DOHH2 (cell line): ENCODE measurements at regions not wholly inside any gene's neighbourhood (a gene's known extent, or its start where the extent isn't known, plus 50 kb on each side); places are given as distances from the start of the nearest gene placed in this dataset.
"Not testable (repeated sequence)": the region's sequence is repeated elsewhere in the genome, so short reads cannot be mapped to it uniquely, and the experiment has no call there.

Experiments used
- H3F3A ChIP-seq: fragments of 200-600 bp; sonication (generic), shearing (Covaris generic); 2 replicates; pipeline ENCODE4 v1.6.0; 2016; ENCODE audit warnings: antibody characterized with exemption, mild to moderate bottlenecking; ENCODE audit not compliant: control insufficient read depth, insufficient read depth
- H3K27ac ChIP-seq: fragments of 200-600 bp; sonication (generic); 2 replicates; pipeline ENCODE4 v1.5.1; 2014; ENCODE audit warnings: low read depth, mild to moderate bottlenecking, low read length, moderate library complexity
- H3K27me3 ChIP-seq: fragments of 200-600 bp; sonication (generic); 2 replicates; pipeline ENCODE4 v1.6.1; 2014; ENCODE audit warnings: mild to moderate bottlenecking, low read length, mixed read lengths; ENCODE audit not compliant: control insufficient read depth
- H3K36me3 ChIP-seq: fragments of 200-600 bp; sonication (generic); 2 replicates; pipeline ENCODE4 v1.6.1; 2014; ENCODE audit warnings: mild to moderate bottlenecking, low read length, moderate library complexity, mixed read lengths; ENCODE audit not compliant: control insufficient read depth
- H3K4me1 ChIP-seq: fragments of 200-600 bp; sonication (generic); 2 replicates; pipeline ENCODE4 v1.6.1; 2014; ENCODE audit warnings: mild to moderate bottlenecking, low read length, mixed read lengths; ENCODE audit not compliant: control insufficient read depth
- H3K4me2 ChIP-seq: fragments of 200-600 bp; sonication (generic); 2 replicates; pipeline ENCODE4 v1.6.0; 2014; ENCODE audit warnings: mild to moderate bottlenecking, low read length, moderate library complexity
- H3K4me3 ChIP-seq: fragments of 200-600 bp; sonication (generic); 2 replicates; pipeline ENCODE4 v1.5.1; 2014; ENCODE audit warnings: mild to moderate bottlenecking, low read length, mixed read lengths
- H3K79me2 ChIP-seq: fragments of 200-600 bp; sonication (generic); 2 replicates; pipeline ENCODE4 v1.6.1; 2014; ENCODE audit warnings: mild to moderate bottlenecking, low read length, mixed read lengths; ENCODE audit not compliant: control insufficient read depth
- H3K9me2 ChIP-seq: fragments of 200-600 bp; sonication (generic); replicated peaks from 2 replicates; pipeline ENCODE4 v1.6.1; 2014; ENCODE audit warnings: mild to moderate bottlenecking, low read length, mixed read lengths; ENCODE audit not compliant: control insufficient read depth
- H3K9me3 ChIP-seq: fragments of 200-600 bp; sonication (generic); 2 replicates; pipeline ENCODE4 v1.6.1; 2014; ENCODE audit warnings: antibody characterized with exemption, low read length, mixed read lengths; ENCODE audit not compliant: control insufficient read depth, insufficient read depth
- H4K20me1 ChIP-seq: fragments of 200-600 bp; sonication (generic); 2 replicates; pipeline ENCODE4 v1.6.0; 2014; ENCODE audit warnings: low read depth, mild to moderate bottlenecking, antibody characterized with exemption, low read length, moderate library complexity; ENCODE audit not compliant: control insufficient read depth, insufficient read depth
- EZH2phosphoT487 ChIP-seq: fragments of 200-600 bp; sonication (generic); IDR thresholded peaks from 2 replicates; pipeline ENCODE4 v1.6.1; 2017; ENCODE audit warnings: borderline replicate concordance, mild to moderate bottlenecking, antibody characterized with exemption, low read length, moderate library complexity, mixed read lengths
- TF ChIP-seq, protein P1 (sequence below): fragments of 200-600 bp; sonication (generic); IDR thresholded peaks from one replicate; pipeline ENCODE4 v1.5.1; 2014; ENCODE audit warnings: antibody characterized with exemption, mild to moderate bottlenecking, low read depth, low read length; ENCODE audit not compliant: poor library complexity, severe bottlenecking

DNA sequence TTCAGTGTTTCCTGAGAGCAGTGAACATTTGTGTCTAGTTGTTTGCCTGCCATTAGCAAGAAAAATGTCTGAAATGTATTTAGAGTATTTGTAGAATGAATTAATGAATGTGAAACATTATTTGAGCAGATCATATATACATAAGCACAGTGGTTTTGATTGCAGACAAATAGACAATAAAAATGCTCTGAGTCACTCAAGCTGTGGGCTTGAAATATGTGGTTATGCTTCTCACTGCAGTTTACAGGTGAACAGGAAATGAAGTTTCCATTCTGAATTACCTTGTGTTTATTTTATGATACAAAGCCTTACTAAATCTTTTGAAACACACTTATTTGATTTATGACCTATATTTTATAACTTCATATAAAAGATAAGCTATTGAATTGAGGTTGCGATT, 827.7 kb downstream of the TMTC2 start:
- no peaks in the 10 kb centered on the region for H3K4me1 ChIP-seq
- H3F3A ChIP-seq, result no peaks in the 10 kb centered on the region
- H4K20me1 ChIP-seq, result no peaks in the 10 kb centered on the region
- no peak for TF ChIP-seq EZH2phosphoT487
- TF ChIP-seq, protein P1, sequence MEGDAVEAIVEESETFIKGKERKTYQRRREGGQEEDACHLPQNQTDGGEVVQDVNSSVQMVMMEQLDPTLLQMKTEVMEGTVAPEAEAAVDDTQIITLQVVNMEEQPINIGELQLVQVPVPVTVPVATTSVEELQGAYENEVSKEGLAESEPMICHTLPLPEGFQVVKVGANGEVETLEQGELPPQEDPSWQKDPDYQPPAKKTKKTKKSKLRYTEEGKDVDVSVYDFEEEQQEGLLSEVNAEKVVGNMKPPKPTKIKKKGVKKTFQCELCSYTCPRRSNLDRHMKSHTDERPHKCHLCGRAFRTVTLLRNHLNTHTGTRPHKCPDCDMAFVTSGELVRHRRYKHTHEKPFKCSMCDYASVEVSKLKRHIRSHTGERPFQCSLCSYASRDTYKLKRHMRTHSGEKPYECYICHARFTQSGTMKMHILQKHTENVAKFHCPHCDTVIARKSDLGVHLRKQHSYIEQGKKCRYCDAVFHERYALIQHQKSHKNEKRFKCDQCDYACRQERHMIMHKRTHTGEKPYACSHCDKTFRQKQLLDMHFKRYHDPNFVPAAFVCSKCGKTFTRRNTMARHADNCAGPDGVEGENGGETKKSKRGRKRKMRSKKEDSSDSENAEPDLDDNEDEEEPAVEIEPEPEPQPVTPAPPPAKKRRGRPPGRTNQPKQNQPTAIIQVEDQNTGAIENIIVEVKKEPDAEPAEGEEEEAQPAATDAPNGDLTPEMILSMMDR, result no peak
- H3K9me3 ChIP-seq, result no peaks in the 10 kb centered on the region
- no peak overlapping the region for H3K4me2 ChIP-seq
- H3K9me2 ChIP-seq, result no peaks in the 10 kb centered on the region
- no peaks in the 10 kb centered on the region for H3K27me3 ChIP-seq
- H3K79me2 ChIP-seq, result no peaks in the 10 kb centered on the region
- no peak overlapping the region for H3K27ac ChIP-seq
- no peak overlapping the region for H3K4me3 ChIP-seq
- H3K36me3 ChIP-seq, result no peaks in the 10 kb centered on the region

DNA sequence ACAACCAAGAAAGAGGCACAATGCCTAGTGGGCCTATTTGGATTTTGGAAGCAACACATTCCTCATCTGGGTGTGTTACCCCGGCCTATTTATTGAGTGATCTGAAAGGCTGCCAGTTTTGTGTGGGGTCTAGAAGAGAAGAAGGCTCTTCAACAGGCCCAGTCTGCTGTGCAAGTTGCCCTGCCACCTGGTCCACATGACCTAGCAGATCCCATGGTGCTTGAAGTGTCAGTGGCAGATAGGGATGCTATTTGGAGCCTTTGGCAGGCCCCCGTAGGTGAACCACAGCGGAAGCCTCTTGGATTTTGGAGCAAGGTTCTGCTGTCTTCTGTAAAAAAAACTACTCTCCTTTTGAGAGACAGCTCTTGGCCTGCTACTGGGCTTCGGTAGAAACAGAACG, 820.1 kb downstream of the TMTC2 start:
- Histone ChIP-seq H3K4me3 (no peak overlapping the region), H3K79me2 (no peaks in the 10 kb centered on the region), H3K9me3 (no peaks in the 10 kb centered on the region), H3K4me2 (no peak overlapping the region), H4K20me1 (no peaks in the 10 kb centered on the region), H3K27me3 (no peaks in the 10 kb centered on the region), H3F3A (no peaks in the 10 kb centered on the region), H3K27ac (no peak overlapping the region), H3K9me2 (no peaks in the 10 kb centered on the region), H3K36me3 (no peaks in the 10 kb centered on the region), H3K4me1 (no peaks in the 10 kb centered on the region)
- TF ChIP-seq EZH2phosphoT487, result no peak
- TF ChIP-seq, protein P1, result no peak

DNA sequence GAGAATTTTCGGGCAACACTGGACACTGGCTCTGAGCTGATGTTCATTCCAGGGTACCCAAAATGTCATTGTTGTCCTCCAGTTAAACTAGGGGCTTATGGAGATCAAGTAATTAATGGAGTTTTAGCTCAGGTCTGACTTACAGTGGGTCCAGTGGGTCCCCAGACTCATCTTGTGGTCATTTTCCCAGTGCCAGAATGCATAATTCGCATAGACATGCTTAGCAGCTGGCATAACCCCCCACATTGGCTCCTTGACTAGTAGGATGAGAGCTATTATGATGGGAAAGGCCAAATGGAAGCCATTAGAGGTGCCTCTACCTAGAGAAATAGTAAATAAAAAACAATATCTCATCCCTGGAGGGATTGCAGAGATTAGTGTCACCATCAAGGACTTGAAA, 818.9 kb downstream of the TMTC2 start:
- no peak overlapping the region for H3K4me3 ChIP-seq
- H3K27me3 ChIP-seq, result no peaks in the 10 kb centered on the region
- no peaks in the 10 kb centered on the region for H3K9me2 ChIP-seq
- H3K4me1 ChIP-seq, result no peaks in the 10 kb centered on the region
- no peaks in the 10 kb centered on the region for H3K9me3 ChIP-seq
- H3K79me2 ChIP-seq, result no peaks in the 10 kb centered on the region
- H3K27ac ChIP-seq, result no peak overlapping the region
- H4K20me1 ChIP-seq, result no peaks in the 10 kb centered on the region
- no peak for TF ChIP-seq EZH2phosphoT487
- TF ChIP-seq, protein P1, result no peak
- no peak overlapping the region for H3K4me2 ChIP-seq
- H3F3A ChIP-seq, result no peaks in the 10 kb centered on the region
- H3K36me3 ChIP-seq, result no peaks in the 10 kb centered on the region

DNA sequence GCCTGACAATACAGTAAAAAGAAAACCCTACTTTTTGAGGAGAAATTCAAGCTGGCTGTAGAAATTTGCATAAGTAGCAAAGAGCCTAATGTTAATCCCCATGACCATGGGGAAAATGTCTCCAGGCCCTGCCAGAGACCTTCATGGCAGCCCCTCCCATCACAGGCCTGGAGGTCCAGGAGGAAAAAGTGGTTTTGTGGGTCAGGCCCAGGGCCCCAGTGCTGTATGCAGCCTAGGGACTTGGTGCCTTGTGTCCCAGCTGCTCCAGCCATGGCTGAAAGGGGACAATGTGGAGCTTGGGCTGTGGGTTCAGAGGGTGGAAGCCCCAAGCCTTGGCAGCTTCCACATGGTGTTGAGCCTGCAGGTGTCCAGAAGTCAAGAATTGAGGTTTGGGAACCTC, 813.2 kb downstream of the TMTC2 start:
- H3K4me2 ChIP-seq, H3K27me3 ChIP-seq, H3K9me2 ChIP-seq, H3K9me3 ChIP-seq, H3K4me1 ChIP-seq, H3K79me2 ChIP-seq, H3K4me3 ChIP-seq, H3K27ac ChIP-seq, H4K20me1 ChIP-seq, H3F3A ChIP-seq, H3K36me3 ChIP-seq: not testable (repeated sequence)
